ENCODE measurements at regions not wholly inside any gene's neighbourhood (a gene's known extent, or its start where the extent isn't known, plus 50 kb on each side); places are given as distances from the start of the nearest gene placed in this dataset.

- intact Hi-C loops (cut with DNase I): loop anchor here (5.0 to 10.0 kb wide), 3 partner anchors 123 to 1018 kb away; partner anchors contain the start of gene RND3
- Histone ChIP-seq H3K4me1 (peaks cover 6 to 36% (median 30%) of the 10 kb centered on the region in 4 donors), H3K27me3 (no peaks in the 10 kb centered on the region), H3K27ac (replicated peaks in 1 of 4) (peak overlapping the region in 1 of 4 donors; percentile 12), H3K36me3 (no peaks in the 10 kb centered on the region), H3K4me3 (no peak overlapping the region), H3K9me3 (no peaks in the 10 kb centered on the region)
- WGBS: 72% methylated on average over 6 of the region's 6 CpGs
- TF ChIP-seq POLR2A (IDR thresholded peaks at IDR 0.05; ENCODE audit: low read depth) (no peak), POLR2AphosphoS5 (IDR thresholded peaks at IDR 0.05) (peak in 1 of 2 donors; percentile 13), EP300 (IDR thresholded peaks at IDR 0.05) (no peak)
- TF ChIP-seq, protein P1, sequence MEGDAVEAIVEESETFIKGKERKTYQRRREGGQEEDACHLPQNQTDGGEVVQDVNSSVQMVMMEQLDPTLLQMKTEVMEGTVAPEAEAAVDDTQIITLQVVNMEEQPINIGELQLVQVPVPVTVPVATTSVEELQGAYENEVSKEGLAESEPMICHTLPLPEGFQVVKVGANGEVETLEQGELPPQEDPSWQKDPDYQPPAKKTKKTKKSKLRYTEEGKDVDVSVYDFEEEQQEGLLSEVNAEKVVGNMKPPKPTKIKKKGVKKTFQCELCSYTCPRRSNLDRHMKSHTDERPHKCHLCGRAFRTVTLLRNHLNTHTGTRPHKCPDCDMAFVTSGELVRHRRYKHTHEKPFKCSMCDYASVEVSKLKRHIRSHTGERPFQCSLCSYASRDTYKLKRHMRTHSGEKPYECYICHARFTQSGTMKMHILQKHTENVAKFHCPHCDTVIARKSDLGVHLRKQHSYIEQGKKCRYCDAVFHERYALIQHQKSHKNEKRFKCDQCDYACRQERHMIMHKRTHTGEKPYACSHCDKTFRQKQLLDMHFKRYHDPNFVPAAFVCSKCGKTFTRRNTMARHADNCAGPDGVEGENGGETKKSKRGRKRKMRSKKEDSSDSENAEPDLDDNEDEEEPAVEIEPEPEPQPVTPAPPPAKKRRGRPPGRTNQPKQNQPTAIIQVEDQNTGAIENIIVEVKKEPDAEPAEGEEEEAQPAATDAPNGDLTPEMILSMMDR (IDR thresholded peaks at IDR 0.05): peak; percentile 44 to 60 (median 47)
- DNase-seq (ENCODE audit: extremely low spot score): no peak
Measured at GRCh38 chr2:150610670-150611279, 123.3 kb upstream of the RND3 start.

DNA sequence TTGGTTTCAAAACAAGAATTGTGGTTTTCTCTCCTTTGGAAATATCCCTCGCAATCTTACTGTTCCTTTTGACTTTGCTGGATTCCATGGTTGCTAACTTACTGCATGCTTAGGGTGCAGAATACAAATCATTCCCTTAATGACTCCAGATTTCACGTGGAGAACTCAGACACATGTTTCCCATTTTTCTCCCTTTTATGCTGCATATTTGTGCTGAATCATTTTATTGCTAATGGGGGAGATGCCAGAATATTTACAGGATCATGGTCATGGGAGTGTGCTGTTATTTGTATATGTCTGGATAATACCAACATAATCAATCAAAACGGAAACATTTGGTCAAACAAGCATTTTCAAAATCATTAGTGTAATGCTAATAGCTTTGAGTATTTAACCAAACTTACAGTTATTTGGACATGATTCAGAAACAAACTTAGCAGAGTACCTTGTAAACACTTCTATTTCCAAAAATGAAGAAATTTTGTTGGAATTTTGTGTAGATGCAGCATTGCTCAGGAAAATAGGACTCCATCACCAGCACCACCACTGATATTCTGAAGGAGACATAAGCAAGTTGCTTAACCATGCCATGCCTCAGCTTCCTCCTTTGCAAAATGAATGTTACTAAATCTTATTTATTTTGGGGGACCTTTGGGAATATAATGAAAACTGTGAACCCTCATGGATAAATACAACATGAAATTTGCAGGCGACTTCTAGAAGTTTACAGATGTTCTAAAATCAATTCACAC is 122.5 kb upstream of the RND3 start:
- Histone ChIP-seq H3K4me3 (no peak overlapping the region), H3K4me1 (peaks cover 6 to 36% (median 30%) of the 10 kb centered on the region in 4 donors), H3K27me3 (no peaks in the 10 kb centered on the region), H3K9me3 (no peaks in the 10 kb centered on the region), H3K27ac (replicated peaks in 1 of 4) (peak overlapping the region in 1 of 4 donors; percentile 12), H3K36me3 (no peaks in the 10 kb centered on the region)
- intact Hi-C loops (cut with DNase I): loop anchor here (5.0 to 10.0 kb wide), 3 partner anchors 123 to 1018 kb away; partner anchors contain the start of gene RND3
- no peak for TF ChIP-seq EP300 (IDR thresholded peaks at IDR 0.05)
- WGBS: 63% methylated on average over 4 of the region's 4 CpGs
- DNase-seq (ENCODE audit: extremely low spot score): no peak

DNA sequence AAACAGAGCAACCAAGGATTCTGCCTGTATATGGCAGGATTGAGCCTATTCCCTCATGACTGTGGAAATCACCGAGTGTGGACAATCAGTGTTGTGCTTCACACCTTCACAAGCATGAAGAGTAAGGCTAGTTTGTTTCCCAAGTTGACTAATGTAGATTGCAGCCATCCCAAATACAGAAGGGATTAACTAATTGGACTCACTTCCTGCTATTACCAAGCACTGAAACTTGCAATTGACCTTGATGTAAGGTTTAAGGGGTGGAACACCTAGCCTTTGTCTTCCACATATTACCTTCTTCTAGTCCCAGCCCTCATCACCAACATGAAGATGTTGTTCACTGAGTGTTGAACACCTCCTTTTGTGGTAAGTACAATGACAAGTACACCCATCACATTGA is 120.9 kb upstream of the RND3 start:
- H3K27ac ChIP-seq (replicated peaks in 1 of 4): no peak overlapping the region
- WGBS: 70% methylated on average over 1 of the region's 1 CpG
- intact Hi-C loops (cut with DNase I): no loop called here
- TF ChIP-seq EP300 (IDR thresholded peaks at IDR 0.05) (no peak), POLR2AphosphoS5 (IDR thresholded peaks at IDR 0.05) (no peak), POLR2A (IDR thresholded peaks at IDR 0.05; ENCODE audit: low read depth) (no peak)
- TF ChIP-seq, protein P1 (IDR thresholded peaks at IDR 0.05): no peak
- H3K4me3 ChIP-seq: no peak overlapping the region
- no peak for DNase-seq (ENCODE audit: extremely low spot score)
- peaks cover 6 to 26% (median 21%) of the 10 kb centered on the region in 4 donors for H3K4me1 ChIP-seq
- no peaks in the 10 kb centered on the region for H3K36me3 ChIP-seq
- H3K27me3 ChIP-seq: no peaks in the 10 kb centered on the region
- H3K9me3 ChIP-seq: no peaks in the 10 kb centered on the region

GRCh38 chr2:150607390-150607811 is 119.9 kb upstream of the RND3 start:
- Histone ChIP-seq H3K4me1 (peaks cover 0 to 17% (median 12%) of the 10 kb centered on the region in 4 donors), H3K4me3 (no peak overlapping the region), H3K27me3 (no peaks in the 10 kb centered on the region), H3K36me3 (no peaks in the 10 kb centered on the region), H3K27ac (replicated peaks in 1 of 4) (no peak overlapping the region), H3K9me3 (no peaks in the 10 kb centered on the region)
- no peak for DNase-seq (ENCODE audit: extremely low spot score)
- intact Hi-C loops (cut with DNase I): no loop called here
- TF ChIP-seq POLR2AphosphoS5 (IDR thresholded peaks at IDR 0.05): no peak
- TF ChIP-seq POLR2A (IDR thresholded peaks at IDR 0.05; ENCODE audit: low read depth): no peak
- no peak for TF ChIP-seq EP300 (IDR thresholded peaks at IDR 0.05)
- TF ChIP-seq, protein P1 (IDR thresholded peaks at IDR 0.05): no peak

DNA sequence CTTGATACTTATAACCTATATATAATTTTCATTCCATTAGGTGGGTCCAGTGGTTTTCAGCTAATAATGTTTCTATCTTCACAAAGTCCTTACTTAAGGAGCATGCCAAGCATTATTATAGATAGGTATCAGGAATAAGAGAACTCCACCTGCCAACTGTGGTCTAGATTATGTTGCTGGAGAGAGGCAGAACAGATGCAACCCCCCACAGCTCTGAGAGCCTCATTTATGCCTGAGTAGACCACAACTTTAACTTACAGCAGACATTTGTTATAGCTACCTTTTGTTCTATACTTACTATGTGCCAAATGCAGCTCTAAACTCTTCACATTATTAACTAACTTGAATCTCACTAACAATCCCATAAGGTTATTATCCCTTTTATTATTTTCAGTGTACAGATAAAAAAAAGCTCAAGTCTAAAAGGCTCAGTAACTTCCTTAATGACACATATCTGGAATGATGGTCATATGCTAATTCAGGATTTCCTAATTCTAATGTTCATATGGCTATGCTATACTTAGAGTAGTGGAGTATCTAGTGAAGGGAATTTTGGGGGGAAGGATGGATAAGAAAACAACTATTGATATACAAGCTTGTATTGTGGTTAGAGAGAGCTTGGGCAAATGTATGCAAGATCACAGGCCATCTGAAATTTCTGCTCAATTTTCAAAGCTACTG is 119.1 kb upstream of the RND3 start:
- Histone ChIP-seq H3K27ac (replicated peaks in 1 of 4) (no peak overlapping the region), H3K4me3 (no peak overlapping the region), H3K36me3 (no peaks in the 10 kb centered on the region), H3K4me1 (peaks cover 0 to 21% (median 18%) of the 10 kb centered on the region in 4 donors), H3K9me3 (no peaks in the 10 kb centered on the region), H3K27me3 (no peaks in the 10 kb centered on the region)
- intact Hi-C loops (cut with DNase I): no loop called here
- DNase-seq (ENCODE audit: extremely low spot score): no peak
- TF ChIP-seq POLR2A (IDR thresholded peaks at IDR 0.05; ENCODE audit: low read depth): no peak
- no peak for TF ChIP-seq POLR2AphosphoS5 (IDR thresholded peaks at IDR 0.05)
- TF ChIP-seq EP300 (IDR thresholded peaks at IDR 0.05): no peak
- TF ChIP-seq, protein P1 (IDR thresholded peaks at IDR 0.05): no peak

All from esophagus muscularis mucosa (tissue), 4 donors.